COR-L47 (cell line): ENCODE measurements at regions not wholly inside any gene's neighbourhood (a gene's known extent, or its start where the extent isn't known, plus 50 kb on each side); places are given as distances from the start of the nearest gene placed in this dataset.
"Not testable (repeated sequence)": the region's sequence is repeated elsewhere in the genome, so short reads cannot be mapped to it uniquely, and the experiment has no call there.

ENCODE experiments used
- DNase-seq: peaks from one replicate; lab custom pipeline; 2025; lab: John Stamatoyannopoulos, UW

GRCh38 chr9:91021656-91022055 lies 220.0 kb downstream of the SYK start:
- not testable (repeated sequence) for DNase-seq

DNA sequence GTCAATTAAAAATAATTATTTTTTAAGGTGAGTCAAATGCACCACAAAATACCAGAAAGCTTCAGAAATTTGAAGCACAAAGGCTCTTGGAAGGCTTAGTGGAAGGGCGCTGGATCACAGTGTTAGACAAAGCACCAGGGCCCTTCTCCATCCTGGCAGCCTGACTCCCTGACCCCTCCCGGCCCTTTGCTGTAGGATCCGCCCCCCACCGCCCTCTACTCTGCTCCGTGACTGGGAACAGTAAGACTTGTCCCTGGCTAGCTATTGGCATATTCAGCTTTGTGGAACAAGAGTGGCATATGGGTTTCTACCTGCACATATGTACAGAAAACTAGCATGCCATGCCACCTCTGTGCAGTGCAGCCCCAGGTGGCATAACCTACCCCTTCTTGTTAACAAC lies 222.1 kb downstream of the SYK start:
- DNase-seq = no peak

GRCh38 chr9:91024841-91025240 lies 223.2 kb downstream of the SYK start:
- DNase-seq = no peak

DNA sequence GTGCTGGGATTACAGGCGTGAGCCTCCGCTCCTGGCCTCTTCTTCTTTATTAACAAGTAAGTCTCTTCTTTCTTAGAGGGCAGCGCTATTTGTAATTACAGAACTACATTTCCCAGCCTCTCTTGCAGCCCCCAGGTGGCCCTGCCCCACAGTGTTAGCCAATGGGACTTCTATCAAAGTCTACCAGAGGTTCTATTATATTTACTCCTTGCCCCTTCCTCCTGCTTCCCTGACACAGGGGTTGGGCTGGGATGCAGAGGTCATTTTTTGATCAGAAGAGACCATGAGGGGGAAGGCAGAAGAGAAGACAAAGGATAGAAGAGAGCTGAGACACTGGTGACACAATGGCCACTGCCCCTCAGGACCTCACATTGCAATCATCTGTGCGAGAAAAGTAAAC lies 224.2 kb downstream of the SYK start:
- DNase-seq = no peak

GRCh38 chr9:91026266-91026665 lies 224.6 kb downstream of the SYK start:
- no peak for DNase-seq

- no peak for DNase-seq
These were observed 225.4 kb downstream of the SYK start for GRCh38 chr9:91027005-91027404.

DNA sequence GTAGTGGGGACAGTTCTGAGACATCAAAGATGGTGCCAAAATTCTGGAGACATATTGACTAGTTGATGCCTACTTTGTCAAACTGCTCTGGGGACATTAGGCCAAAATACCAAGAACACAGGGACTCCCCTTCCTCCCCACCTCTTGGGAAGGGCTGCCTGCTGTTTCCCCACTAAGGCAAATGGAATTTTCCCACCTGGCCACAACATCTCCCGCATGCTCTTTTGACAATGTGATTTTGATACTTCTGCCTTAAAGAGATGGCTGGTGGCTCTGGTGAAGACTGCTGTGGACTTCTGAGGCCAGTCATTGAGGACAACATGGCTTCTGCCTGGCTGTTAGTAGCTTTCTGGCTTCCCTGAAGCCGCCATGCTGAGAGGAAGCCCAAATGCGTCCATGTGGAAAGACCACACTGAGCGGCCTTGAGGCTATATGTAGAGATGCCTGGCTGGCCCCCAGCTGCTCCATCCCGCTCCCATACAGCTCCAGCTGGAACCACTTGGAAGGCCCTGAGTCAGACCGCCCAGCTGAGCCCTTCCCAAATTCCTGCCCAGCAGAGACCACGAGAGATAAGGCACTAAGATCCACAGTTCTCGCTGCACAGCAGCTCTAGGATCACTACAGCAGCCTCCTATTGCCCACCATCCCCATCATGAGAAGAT lies 226.7 kb downstream of the SYK start:
- no peak for DNase-seq

GRCh38 chr9:91029650-91030361 lies 228.2 kb downstream of the SYK start:
- no peak for DNase-seq

- DNase-seq = no peak
These were observed 230.5 kb downstream of the SYK start for GRCh38 chr9:91032121-91032531.

GRCh38 chr9:91033270-91033669 lies 231.7 kb downstream of the SYK start:
- DNase-seq = no peak

DNA sequence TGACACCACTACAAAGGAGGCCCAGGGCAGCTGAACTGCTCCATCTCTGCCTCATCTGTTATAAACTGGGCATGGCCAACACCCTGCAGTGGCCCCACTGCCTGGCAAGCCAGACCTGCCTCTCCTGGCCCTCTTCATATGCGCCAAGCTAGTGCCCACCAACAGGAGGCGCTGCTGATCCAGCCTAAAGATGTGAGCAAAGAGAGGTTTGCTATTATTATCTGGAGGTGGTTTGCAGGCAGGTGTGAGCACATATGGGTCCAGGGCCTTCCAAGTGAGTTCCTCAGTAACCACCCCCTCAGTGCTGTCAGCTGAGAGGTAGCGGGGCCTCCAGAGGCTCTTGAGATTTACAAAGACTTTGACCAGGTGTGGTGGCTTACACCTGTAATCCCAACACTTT lies 232.2 kb downstream of the SYK start:
- DNase-seq = no peak

DNA sequence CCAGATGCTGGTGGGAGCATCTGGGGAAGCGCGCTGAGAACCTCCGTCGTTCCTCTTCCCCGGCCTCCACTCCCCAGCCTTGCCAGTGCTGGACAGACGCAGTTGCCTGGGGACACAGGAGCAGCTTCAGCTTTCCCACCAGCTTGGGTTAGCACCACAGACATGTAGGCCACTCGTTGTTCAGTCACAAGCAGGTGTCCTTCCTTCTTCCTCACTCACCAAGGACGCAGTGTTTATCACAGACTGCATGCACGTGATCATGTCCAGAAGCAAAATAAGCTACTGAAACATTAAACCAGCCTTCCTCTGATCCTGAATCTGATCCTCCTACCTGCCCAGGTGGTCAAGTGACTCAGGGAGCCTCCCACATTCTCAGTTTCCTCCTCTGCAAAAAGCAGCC lies 232.9 kb downstream of the SYK start:
- DNase-seq = no peak

DNA sequence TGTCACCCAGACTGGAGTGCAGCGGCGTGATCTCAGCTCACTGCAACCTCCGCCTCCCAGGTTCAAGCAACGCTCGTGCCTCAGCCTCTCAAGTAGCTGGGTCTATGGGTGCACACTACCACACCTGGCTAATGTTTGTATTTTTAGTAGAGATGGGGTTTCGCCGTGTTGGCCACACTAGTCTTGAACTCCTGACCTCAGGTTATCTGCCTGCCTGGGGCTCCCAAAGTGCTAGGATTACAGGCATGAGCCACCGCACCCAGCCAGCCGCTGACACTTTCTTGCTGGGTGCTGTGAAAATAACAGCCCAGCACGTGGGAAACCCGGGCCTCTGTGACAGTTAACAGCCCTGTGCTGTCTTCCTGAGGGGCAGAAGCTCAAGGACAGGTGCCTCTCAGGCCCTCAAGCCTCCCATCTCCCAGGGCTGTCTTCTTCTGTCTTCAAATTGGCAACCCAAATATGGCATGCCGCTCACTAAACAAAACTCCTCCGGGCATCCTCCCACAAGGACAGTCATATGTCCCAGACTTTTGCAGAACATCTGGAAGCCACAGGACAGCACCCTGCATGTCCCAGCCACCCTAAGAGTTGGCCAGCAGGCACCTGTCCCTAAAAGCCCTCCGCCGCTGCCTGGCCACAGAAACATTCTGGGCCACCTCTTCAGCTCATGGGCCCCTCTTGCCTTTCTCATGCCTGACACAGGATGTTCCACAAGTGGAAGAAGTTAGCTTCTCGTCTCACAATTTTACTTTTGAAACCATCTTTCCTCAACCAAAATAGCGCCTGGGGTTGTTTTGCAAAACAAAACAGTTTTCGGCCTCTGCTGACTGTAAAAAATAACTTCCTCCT lies 233.6 kb downstream of the SYK start:
- DNase-seq = no peak

DNA sequence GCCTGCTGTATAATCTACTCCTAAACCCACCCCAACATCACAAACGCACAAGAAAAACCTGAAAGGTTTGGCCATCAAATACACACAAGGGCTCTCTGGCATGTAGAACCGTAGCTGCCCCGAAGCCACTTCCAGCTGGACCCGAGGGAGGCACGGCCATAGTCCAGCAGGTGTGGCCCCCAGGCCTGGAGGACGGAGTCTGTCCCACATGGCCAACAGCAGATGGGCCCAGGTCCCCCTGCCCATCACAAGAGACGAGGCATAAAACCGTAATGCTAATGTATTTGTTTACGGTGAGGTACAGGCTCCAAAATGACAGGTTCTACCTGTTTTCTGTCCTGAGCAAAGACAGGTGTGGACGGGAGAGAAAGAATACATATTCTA lies 234.2 kb downstream of the SYK start:
- no peak for DNase-seq

DNA sequence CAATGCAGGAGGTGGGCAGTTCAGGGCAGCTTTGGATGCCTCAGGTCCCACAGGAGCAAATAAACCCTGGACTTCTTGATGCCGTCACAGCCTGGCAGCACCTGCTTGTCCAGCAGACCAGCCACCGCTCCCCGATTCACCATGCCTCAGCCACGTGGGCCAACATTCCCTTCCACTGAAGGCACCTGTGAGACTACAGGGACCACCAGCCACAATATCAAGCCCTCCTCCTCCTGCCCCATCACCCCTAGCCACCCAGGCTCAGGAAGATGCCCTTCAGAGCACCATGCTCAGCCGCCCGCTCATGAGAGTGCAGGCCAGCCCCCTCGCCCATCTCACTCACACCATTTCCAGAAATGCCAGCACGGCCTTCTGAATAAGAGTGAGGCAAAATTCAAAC lies 234.7 kb downstream of the SYK start:
- DNase-seq = no peak

- DNase-seq = peak; percentile 90
These were observed 235.3 kb downstream of the SYK start for GRCh38 chr9:91036826-91037510.

DNA sequence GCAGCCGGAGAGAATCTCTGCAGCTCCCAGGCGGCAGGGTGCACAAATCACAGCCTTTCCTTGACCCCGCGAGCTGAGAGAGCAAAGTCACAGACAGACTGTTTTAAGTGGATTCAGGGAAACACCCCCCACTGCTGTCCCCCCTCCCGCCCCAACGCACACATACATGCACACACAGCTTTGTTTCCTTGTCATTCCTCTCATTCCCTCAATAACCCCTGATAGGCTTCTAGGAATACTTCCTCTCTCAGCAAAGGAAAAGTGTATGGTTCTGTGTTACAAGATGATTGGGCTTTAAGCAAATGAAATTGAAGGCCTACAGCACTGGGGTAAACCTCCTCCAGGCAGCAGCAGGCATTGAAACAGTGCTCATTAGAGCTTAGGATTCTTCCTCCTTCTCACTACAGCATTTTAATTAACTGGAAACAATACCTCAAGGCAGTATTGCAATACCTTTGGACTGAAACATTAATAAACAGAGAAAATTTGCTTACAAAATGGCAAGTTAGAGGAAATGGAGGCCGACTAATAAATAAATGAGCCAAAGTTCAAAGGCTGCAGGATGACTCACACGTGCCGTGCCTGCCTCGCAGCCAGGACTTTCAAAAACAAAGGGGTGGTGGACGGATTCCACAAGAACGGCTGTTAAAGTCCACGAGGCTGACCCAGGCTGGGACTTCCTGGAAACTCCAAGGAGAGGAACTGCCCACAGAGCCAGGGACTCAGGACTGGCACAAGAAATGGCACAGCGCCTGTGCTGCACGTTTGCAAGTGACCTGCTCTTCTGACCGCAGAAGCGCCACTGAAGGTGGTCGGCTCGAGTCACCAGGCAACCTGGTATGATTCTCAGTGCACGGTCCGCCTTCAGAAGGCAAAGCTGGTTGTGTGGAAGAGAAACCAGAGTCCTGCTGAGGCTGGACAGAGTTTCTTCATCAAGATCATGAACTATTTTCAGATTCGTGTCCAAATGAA lies 236.2 kb downstream of the SYK start:
- no peak for DNase-seq

DNA sequence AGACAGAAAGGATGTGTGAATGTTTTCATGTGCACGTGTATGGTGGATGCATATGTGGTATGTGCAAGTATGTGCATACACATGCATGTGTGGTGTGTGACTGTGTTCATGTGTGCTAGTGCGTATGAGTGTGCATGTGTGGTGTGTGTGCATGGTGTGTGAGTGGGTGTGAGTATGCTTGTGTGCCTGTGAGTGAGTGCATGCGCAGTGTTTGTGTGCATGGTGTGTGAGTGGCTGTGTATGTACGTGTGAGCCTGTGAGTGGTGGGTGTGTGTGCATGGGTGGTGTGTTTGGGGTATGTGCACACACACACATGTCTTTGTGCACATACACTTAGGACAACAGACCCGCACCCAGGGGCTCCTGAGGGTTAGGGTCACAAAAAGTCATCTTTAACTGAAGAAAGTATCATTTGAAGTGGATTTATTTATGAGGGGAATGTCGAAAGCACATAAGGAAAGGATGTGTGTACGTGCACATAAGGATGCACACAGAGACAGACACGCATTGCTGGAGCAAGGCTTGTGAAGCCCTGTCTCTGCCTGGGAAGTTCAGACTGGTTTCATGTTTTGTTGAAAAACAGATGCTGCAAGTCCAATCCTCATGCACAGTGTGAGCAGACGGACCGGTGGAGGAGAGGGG lies 237.0 kb downstream of the SYK start:
- no peak for DNase-seq

DNA sequence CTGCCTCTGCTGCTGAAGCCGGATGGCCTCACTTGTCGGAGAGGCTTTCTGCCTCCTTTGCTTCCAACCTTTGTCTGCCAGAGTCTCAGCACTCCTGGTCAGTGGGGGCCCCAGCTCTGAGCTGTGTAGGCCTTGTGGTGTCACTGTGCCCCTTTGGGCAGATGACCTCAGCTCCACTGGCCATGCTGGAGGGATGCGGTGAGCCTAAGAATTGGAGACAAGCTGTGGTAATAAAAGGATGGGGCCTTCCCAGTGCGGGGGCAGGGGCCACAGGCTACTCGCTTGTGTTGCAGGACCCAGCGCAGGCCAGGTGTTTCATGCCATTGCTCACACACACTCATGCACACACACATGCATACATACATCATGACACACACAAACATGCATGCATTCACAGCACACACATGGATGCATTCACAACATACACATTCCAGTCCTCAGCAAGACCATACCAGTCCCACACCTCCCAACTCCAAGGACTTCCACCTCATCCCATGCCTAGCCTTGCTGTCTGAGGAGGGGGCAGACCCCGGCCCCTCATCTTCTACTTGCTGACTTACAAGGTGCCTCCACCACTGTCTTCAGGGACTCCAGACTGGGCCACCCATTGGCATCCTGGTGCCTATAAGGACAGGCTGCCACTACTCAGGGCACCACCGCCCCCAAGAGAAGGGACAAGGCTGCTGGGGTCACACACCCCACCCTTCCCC lies 237.7 kb downstream of the SYK start:
- DNase-seq = no peak

DNA sequence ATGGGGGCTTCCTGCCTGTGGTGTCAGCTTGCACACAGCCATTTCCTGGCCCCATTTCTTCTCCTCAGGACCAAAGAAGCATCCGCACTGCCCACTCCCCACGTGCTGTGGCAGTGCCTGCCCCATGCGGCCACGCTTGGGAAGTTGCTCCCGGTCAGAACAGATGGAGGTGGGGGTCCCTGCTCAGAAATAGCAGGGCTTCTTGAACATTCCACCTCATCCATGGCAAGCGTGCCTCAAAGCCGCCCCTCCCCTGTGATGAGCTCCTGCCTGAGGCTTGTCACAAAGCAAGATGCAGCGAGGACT lies 238.2 kb downstream of the SYK start:
- no peak for DNase-seq
